Stimulated activated CD8-positive, alpha-beta memory T cell treated with anti-CD3 and anti-CD28 coated beads, Interleukin-15, amount 100 ng/mL, for 4 hours (primary cell): ENCODE measurements at regions not wholly inside any gene's neighbourhood (a gene's known extent, or its start where the extent isn't known, plus 50 kb on each side); places are given as distances from the start of the nearest gene placed in this dataset.

Source experiments
- DNase-seq, 2 donors: peaks; one replicate each; pipeline ENCODE4 v3.0.0-alpha.2; 2020; ENCODE audit warnings: low read depth in 2 of 2

GRCh38 chr13:43984292-43984691 is 104.6 kb downstream of the LACC1 start:
- no peak for DNase-seq

DNA sequence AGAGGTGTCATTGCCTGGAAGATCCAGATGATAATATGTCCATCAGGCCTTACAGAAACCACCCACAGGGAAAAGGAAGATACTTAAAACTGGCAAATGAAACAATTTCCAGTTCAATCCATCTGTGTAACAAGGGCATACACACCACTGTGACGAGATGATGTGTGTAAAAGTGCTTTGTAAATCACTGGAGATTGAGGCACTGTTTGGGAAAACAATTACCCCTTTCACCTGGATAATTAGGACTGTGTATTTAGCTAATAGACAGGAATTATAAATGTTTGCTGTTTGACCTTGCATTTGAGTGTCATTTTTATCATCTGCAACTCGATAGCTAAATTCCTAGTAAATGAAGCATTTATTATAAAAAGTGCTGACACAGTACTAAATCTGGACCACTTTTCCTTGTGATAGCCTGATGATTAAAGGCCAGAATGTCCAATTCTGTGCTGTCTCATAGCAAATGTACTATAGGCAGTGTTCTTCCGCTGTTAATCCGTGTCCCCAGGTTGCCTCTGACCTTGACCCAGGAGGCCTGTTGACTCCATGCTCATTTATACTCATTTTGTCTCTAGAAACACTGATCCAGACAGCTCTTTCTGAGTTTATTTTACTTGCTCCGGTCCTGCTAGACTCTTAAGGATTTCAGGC is 105.8 kb downstream of the LACC1 start:
- no peak for DNase-seq

- no peak for DNase-seq
Measured at GRCh38 chr13:43986421-43986981, 106.8 kb downstream of the LACC1 start.

DNA sequence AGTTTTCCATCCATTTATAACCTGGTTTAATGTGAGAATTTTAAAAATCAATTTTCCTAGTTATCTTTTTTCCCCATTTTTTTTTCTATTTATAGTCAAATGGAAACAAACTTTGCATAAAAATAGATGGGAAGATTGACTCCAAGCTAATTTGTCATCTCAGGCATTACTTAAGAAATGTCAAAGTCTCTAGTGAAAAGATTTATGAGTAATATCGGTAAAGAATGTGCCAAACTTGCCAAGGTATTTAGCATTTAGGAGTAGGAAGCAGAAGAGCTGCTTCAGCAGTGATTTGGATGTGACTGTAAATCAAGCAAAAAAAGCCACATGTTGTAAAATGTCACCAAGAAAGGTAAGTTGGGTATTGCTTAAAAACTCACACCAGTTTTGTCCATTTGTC is 108.6 kb downstream of the LACC1 start:
- no peak for DNase-seq

DNA sequence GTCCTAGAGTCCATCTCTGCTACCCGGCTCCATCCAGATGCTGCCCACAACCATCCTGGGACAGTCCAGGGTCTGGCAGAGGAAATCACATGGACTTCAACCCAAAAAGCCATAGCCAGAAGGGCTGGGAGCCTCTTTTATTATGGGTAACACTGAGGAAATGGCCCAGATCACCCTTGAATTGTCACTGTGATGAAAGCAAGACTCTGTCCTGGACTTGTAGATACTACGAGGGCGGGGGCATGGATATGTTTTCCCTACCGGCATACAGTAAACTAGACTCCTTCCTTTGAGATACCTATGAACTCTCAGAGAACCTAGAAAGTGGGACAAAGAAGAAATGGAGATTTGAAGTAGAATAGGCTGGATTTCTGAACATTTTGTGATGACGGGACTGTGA is 110.3 kb downstream of the LACC1 start:
- DNase-seq: no peak

GRCh38 chr13:43990829-43991228 is 111.1 kb downstream of the LACC1 start:
- no peak for DNase-seq

- no peak for DNase-seq
Measured at GRCh38 chr13:43991773-43992201, 112.1 kb downstream of the LACC1 start.

DNA sequence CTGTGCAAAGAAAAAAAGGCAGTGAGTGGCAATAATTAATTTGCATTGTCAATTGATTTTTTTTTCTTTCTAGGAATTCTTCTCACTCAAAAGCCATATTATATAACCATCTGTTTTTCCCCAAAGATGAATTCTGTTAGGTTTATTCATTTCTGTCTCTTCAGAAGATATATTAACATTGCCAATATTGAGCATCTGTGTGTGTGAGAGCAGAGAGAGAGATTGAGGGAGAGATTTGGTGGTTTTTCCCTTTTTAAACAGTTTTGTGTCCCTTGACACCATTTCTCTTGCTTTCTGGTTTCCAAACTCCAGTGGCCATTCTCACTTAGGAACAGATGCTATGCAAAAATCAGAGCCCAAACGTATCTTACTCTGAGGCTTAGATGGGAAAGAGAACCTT is 112.5 kb downstream of the LACC1 start:
- DNase-seq: no peak

DNA sequence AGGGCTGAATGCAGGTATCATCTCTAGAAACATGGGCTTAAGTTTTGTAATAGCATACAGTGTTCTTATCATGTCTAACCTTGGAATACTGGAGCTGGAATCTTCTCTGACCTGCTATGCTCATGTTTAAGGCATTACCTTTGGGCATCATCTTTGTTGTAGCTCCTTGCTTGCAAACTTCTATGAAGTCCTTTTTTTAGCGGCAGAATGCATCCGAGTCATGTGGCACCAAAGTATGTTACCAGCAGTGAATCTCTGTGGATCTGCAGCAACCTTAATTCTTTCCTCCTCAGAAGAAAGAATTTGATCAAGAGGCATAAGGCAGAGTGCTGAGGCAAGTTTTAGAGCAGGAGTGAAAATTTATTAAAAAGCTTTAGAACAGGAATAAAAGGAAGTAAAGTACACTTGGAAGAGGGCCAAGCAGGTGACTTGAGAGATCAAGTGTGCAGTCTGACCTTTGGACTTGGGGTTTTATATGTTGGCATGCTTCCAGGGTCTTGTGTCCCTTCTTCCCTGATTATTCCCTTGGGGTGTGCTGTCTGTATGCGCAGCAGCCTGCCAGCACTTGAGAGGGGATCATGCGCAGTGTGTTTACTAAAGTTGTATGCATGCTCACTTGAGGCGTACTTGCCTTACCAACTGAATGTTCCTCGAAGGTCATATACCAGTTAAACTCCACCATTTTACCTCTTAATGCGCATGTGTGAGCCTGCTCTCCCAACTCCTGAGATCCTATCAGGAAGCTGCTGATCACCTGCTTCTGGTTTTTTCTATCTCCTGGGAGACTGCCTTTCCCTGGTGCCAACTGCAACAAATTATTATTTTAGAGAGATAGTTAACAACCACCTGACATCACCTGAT is 115.5 kb downstream of the LACC1 start:
- DNase-seq: no peak

DNA sequence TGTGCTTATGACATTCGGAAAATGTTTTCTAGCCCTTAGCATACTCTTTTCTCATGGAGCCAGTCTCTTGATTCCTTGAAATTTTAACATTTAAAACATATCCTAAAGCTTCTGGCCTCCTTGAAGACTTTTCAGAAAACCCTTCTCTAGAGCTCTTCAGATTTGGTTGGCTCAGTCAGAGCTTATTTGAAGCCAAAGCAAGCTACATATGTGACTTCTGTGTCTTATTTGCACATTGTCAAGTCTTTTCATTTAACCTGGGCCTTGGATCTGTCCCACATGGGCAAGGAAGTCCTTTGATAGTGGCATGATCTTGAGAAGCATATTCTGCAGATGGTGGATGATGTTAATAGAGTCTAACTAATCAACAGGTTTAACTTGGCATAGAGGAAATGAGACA is 116.5 kb downstream of the LACC1 start:
- no peak for DNase-seq

GRCh38 chr13:44003481-44003880 is 123.8 kb downstream of the LACC1 start:
- DNase-seq: no peak

DNA sequence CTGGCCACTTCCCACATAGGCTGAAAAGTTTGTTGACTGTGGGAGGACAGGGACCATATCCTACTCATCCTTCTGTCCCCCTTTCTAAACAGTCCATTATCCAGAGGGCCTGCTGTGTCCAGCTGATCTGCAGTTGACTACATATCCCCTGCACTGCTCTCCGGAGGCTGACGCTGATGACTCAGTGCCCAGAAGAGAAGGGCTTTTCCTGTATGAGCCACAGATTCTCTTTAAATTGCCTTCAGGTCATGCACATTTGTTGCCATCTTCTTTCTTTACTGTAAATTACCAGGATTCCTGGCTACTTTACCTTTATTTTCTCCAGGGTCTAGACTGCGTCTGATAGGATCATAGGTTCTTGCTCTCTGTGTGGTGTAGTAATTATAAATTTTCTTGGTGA is 125.2 kb downstream of the LACC1 start:
- no peak for DNase-seq

DNA sequence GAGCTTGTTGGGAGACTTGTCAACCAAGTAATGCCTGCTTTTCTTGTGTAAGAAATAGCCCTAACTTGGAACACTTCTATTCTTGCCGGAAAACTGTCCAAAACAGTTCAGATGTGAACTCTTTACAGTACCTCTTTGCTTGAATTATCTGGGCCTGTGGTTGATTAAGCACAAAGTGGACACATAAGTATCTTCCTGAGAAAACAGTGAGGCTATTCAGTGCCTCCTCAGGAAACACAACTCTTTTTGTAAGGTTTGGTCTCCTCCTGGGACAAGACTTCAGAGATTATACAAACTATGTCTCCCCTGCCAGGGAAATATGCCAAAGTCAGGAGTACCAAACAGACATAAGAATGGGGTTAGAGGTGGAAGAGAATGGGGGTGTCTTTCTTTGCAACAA is 127.7 kb downstream of the LACC1 start:
- no peak for DNase-seq

GRCh38 chr13:44011036-44011435 is 131.3 kb downstream of the LACC1 start:
- no peak for DNase-seq

DNA sequence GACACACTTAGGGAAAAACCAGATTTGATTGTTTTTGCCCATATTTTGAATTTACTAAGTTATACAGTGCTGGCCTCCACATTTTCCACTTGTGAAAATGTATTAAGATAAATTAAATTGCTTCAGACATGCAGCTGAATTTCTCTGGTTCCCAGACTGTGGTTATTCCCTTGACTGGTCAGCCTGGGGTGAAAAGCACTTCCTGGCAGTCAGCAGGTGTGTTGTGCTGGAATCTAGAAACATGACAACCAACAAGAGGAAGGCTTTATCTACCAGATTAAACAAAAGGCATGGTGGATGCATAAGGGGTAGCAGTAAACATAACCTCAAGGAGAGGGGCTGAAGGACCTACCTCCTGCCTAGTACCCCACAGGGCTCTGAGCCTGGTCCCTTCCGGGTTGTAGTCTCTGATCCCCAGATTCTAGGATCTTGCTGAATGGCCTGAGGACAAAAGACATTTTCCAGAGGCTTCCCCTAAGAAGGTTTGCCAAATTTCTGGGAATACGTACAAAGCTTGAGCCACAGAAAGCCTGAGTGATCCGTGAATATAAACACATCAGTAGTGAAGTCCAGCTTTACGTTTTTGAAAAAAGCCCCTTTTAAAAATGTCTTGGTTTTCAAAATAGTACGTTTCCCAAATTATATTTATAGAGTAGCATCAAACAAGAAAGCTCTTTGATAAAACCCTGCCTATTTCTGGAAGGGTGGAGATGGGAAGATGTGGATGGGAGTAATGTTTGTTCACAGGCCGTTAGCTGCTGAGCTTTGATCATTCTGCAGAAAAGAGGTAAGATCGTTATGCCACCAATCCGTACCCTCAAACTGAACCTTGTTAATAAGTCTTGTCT is 133.4 kb downstream of the LACC1 start:
- no peak for DNase-seq

DNA sequence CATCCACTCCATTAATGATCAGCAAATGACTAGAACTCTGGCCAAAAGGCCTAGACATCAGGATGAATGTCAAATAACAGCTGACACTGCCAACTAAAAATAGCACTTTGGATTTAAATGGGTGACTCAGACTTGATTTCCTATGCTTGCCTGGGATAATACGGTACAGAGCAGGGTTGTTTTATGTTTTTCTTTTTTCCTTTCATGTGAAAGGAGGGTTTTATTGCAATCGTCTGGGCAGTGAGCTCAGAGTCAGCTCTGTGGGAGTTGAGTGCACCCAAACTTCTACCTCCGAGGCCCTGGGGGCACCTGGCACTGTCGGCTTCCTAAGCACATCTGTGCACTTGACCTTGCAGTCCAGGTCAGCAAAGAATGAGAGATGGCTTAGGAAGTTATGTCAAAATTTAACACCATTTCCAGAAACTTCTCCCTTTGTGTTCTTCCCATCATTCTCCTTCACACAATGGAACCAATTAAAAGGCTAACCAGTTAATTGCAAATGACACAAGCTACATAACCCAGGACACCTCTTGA is 134.1 kb downstream of the LACC1 start:
- DNase-seq: no peak

- DNase-seq: no peak
Measured at GRCh38 chr13:44014501-44014900, 134.8 kb downstream of the LACC1 start.

GRCh38 chr13:44015118-44015517 is 135.4 kb downstream of the LACC1 start:
- no peak for DNase-seq

- DNase-seq: no peak
Measured at GRCh38 chr13:44015811-44016210, 136.1 kb downstream of the LACC1 start.

DNA sequence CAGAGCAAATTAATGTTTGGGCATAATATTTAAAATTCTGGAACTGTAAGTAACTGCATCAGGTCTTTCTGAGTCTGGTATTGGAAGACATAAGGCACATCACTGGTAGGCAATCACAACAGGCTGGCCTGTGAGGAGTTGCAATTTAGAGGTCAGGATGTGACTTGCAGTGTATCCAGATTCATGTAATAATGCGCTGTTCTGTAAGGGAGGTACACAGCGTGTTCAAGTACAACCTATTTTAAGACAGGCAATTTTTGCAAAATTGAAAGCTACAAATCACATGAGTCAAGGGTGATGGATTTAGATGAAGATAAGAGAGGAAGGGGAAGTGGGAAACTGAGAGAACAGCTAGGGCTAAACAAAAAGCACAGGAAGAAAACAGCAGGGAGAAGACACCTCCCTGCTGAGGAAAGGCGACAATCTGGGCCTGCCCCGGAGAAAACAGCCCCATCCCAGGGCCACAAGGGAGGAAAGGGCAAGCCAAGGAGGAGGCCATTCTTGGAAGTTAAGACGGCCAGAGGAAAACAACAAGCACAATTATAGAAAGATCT is 138.1 kb downstream of the LACC1 start:
- no peak for DNase-seq

DNA sequence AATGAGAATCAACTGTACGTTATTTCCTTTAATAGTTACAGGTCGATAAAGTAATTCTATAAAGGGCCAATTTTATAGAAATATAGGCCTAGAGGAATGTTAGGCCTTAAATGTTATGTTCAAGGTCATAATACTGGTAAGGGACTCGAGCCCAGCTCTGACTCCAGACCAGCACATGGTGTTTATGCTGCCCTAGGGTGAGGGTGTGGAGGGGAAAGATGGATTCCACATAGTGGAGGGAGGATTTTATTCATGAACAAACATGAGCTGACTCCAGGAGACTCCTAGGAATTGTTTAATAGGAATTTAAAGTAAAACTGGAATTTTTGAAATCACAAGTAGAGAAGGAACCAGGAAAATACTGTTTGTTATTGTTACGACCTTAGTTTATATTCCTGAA is 139.9 kb downstream of the LACC1 start:
- DNase-seq: no peak

GRCh38 chr13:44021422-44021821 is 141.7 kb downstream of the LACC1 start:
- no peak for DNase-seq
